ENCODE measurements at regions not wholly inside any gene's neighbourhood (a gene's known extent, or its start where the extent isn't known, plus 50 kb on each side); places are given as distances from the start of the nearest gene placed in this dataset.

DNA sequence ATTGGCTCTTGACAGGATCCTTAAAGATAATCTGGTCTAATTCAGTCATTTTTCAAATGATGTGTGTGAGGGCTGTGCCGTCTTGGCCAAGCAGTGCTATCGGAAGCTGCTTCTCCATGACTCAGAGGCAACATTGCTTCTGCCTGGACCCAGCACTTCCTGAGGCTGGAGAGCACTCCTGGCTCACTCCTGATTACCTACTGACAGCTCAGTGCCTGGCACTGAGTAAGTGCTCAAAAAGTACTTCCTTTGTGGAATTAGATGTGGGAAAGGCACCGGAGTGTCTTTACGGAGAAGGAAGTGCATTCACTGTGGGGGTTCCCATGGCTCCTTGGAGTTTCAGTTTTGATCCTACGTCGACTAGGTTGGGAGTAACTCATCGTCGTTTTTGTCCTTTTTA is 86.9 kb upstream of the UBE3A start:
- TF ChIP-seq, protein P1, sequence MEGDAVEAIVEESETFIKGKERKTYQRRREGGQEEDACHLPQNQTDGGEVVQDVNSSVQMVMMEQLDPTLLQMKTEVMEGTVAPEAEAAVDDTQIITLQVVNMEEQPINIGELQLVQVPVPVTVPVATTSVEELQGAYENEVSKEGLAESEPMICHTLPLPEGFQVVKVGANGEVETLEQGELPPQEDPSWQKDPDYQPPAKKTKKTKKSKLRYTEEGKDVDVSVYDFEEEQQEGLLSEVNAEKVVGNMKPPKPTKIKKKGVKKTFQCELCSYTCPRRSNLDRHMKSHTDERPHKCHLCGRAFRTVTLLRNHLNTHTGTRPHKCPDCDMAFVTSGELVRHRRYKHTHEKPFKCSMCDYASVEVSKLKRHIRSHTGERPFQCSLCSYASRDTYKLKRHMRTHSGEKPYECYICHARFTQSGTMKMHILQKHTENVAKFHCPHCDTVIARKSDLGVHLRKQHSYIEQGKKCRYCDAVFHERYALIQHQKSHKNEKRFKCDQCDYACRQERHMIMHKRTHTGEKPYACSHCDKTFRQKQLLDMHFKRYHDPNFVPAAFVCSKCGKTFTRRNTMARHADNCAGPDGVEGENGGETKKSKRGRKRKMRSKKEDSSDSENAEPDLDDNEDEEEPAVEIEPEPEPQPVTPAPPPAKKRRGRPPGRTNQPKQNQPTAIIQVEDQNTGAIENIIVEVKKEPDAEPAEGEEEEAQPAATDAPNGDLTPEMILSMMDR (optimal IDR thresholded peaks at IDR 0.05 in 1 of 3, IDR thresholded peaks at IDR 0.05 in 1 of 3, conservative IDR thresholded peaks at IDR 0.05 in 1 of 3; ENCODE audit: extremely low read depth in 1 of 3, insufficient read depth in 2 of 3, low read length in 3 of 3): no peak
- no peak for TF ChIP-seq EZH2 (IDR thresholded peaks at IDR 0.05; ENCODE audit: low read length)

Data from keratinocyte (primary cell).